ENCODE measurements at regions not wholly inside any gene's neighbourhood (a gene's known extent, or its start where the extent isn't known, plus 50 kb on each side); places are given as distances from the start of the nearest gene placed in this dataset.

- peaks cover 14% of the 10 kb centered on the region for H3K27me3 Mint-ChIP-seq (ENCODE audit: insufficient read depth, low read depth, poor library complexity)
- no peaks in the 10 kb centered on the region for H3K79me2 ChIP-seq (replicated peaks; ENCODE audit: insufficient read depth)
These were observed 120.1 kb upstream of the HDAC4 start for GRCh38 chr2:239520811-239521517.

More at GRCh38 chr2:239520811-239521517, 120.1 kb upstream of the HDAC4 start:
- Mint-ChIP-seq H3K36me3 (ENCODE audit: low read depth) (no peaks in the 10 kb centered on the region), H3K9me3 (no peaks in the 10 kb centered on the region), H3K4me1 (peaks cover 10% of the 10 kb centered on the region), H3K27ac (no peak overlapping the region), H3K4me3 (no peak overlapping the region)
- no peak for ATAC-seq
- Histone ChIP-seq H3F3A (replicated peaks; ENCODE audit: low read depth) (no peaks in the 10 kb centered on the region), H3K4me2 (no peak overlapping the region), H3K4me3 (no peak overlapping the region), H2AFZ (no peak overlapping the region), H3K27ac (ENCODE audit: low read depth) (no peak overlapping the region), H3K36me3 (ENCODE audit: insufficient read depth) (no peaks in the 10 kb centered on the region), H4K20me1 (replicated peaks; ENCODE audit: insufficient read depth) (no peaks in the 10 kb centered on the region), H3K27me3 (ENCODE audit: insufficient read depth) (no peaks in the 10 kb centered on the region), H3K4me1 (ENCODE audit: insufficient read depth) (no peaks in the 10 kb centered on the region), H3K9me2 (ENCODE audit: insufficient read depth) (no peaks in the 10 kb centered on the region)
- no peak for DNase-seq (ENCODE audit: low spot score)
- TF ChIP-seq REST (IDR thresholded peaks at IDR 0.05; ENCODE audit: unreplicated experiment) (no peak), ZNF114 (CRISPR knock-in tag; IDR thresholded peaks at IDR 0.05) (no peak), ZNF462 (CRISPR knock-in tag; IDR thresholded peaks at IDR 0.05) (no peak), NANOG (IDR thresholded peaks at IDR 0.05; ENCODE audit: borderline replicate concordance) (no peak), STAT1 (IDR thresholded peaks at IDR 0.05; ENCODE audit: unreplicated experiment) (no peak), ETS1 (IDR thresholded peaks at IDR 0.05) (no peak), EZH2phosphoT487 (IDR thresholded peaks at IDR 0.05; ENCODE audit: unreplicated experiment) (no peak), EZH2 (IDR thresholded peaks at IDR 0.05; ENCODE audit: low read depth, unreplicated experiment) (no peak), JUNB (IDR thresholded peaks at IDR 0.05; ENCODE audit: unreplicated experiment) (no peak), POLR2AphosphoS5 (IDR thresholded peaks at IDR 0.05; ENCODE audit: low read depth) (no peak), CTCF (conservative IDR thresholded peaks at IDR 0.05; ENCODE audit: low read depth in 2 of 2) (no peak), CREB1 (CRISPR knock-in tag; IDR thresholded peaks at IDR 0.05; ENCODE audit: low read depth) (no peak), ZNF331 (CRISPR knock-in tag; IDR thresholded peaks at IDR 0.05; ENCODE audit: low read depth) (no peak)
